HepG2 (cell line): ENCODE measurements at regions not wholly inside any gene's neighbourhood (a gene's known extent, or its start where the extent isn't known, plus 50 kb on each side); places are given as distances from the start of the nearest gene placed in this dataset.

Experiments
- CEBPG ChIP-seq: IDR thresholded peaks from 2 replicates; pipeline ENCODE4 v1.6.1; 2016
- GPN1 ChIP-seq: sonication (generic); formaldehyde crosslinking; IDR thresholded peaks from 2 replicates; pipeline ENCODE4 v1.5.1; 2020; ENCODE audit warnings: missing genetic modification reagents, borderline replicate concordance
- HINFP ChIP-seq: sonication (generic); formaldehyde crosslinking; IDR thresholded peaks from 2 replicates; pipeline ENCODE4 v1.4.0; 2020; ENCODE audit warnings: low read depth, mild to moderate bottlenecking, missing genetic modification reagents
- IKZF5 ChIP-seq: IDR thresholded peaks from 2 replicates; pipeline ENCODE4 v1.6.1; 2018; ENCODE audit warnings: missing genetic modification reagents, mild to moderate bottlenecking, missing compliant biosample characterization
- MXI1 ChIP-seq: IDR thresholded peaks from 3 replicates; pipeline ENCODE4 v1.6.1; 2012; ENCODE audit warnings: low read depth, low read length, inconsistent platforms, borderline replicate concordance
- MYNN ChIP-seq: sonication (generic); formaldehyde crosslinking; IDR thresholded peaks from 2 replicates; pipeline ENCODE4 v1.4.0; 2020; ENCODE audit warnings: mild to moderate bottlenecking, low read depth, missing genetic modification reagents
- RAD51 ChIP-seq: fragments of 450-650 bp; IDR thresholded peaks from 2 replicates; pipeline ENCODE4 v1.6.1; 2016; ENCODE audit warnings: borderline replicate concordance
- SNAPC2 ChIP-seq: sonication (generic); formaldehyde crosslinking; IDR thresholded peaks from 2 replicates; pipeline ENCODE4 v1.8.1; 2022; ENCODE audit warnings: mild to moderate bottlenecking, missing genetic modification reagents
- TBL1XR1 ChIP-seq: fragments of 150-350 bp; IDR thresholded peaks from 2 replicates; pipeline ENCODE4 v1.6.1; 2014; ENCODE audit warnings: borderline replicate concordance, low read length; ENCODE audit not compliant: partially characterized antibody
- TBX2 ChIP-seq: sonication (generic); formaldehyde crosslinking; IDR thresholded peaks from 2 replicates; pipeline ENCODE4 v1.5.0; 2020; ENCODE audit warnings: missing genetic modification reagents, mild to moderate bottlenecking, borderline replicate concordance
- TFE3 ChIP-seq: IDR thresholded peaks from 2 replicates; pipeline ENCODE4 v1.6.1; 2016
- ZNF121 ChIP-seq: sonication (generic); formaldehyde crosslinking; IDR thresholded peaks from 2 replicates; pipeline ENCODE4 v1.5.0; 2020; ENCODE audit warnings: mild to moderate bottlenecking, missing genetic modification reagents
- ZNF138 ChIP-seq: sonication (generic); formaldehyde crosslinking; IDR thresholded peaks from 2 replicates; pipeline ENCODE4 v1.5.0; 2020; ENCODE audit warnings: mild to moderate bottlenecking, low read depth, missing genetic modification reagents
- ZNF350 ChIP-seq: sonication (generic); formaldehyde crosslinking; IDR thresholded peaks from 2 replicates; pipeline ENCODE4 v1.4.0; 2020; ENCODE audit warnings: mild to moderate bottlenecking, low read depth, missing genetic modification reagents, borderline replicate concordance
- ZNF558 ChIP-seq: sonication (generic); formaldehyde crosslinking; IDR thresholded peaks from 2 replicates; pipeline ENCODE4 v1.9.0; 2022; ENCODE audit warnings: mild to moderate bottlenecking, missing genetic modification reagents, borderline replicate concordance
- ZNF746 ChIP-seq: sonication (generic); formaldehyde crosslinking; IDR thresholded peaks from 2 replicates; pipeline ENCODE4 v1.8.0; 2022; ENCODE audit warnings: mild to moderate bottlenecking, missing genetic modification reagents
- TF ChIP-seq, protein P1 (sequence below): sonication (generic); formaldehyde crosslinking; IDR thresholded peaks from 2 replicates; pipeline ENCODE4 v1.8.1; 2023; ENCODE audit warnings: mild to moderate bottlenecking, moderate library complexity, missing genetic modification reagents
- TF ChIP-seq, protein P2 (sequence below): sonication (generic); formaldehyde crosslinking; IDR thresholded peaks from 2 replicates; pipeline ENCODE4 v1.5.0; 2020; ENCODE audit warnings: mild to moderate bottlenecking, missing genetic modification reagents, borderline replicate concordance
- TF ChIP-seq, protein P3 (sequence below): IDR thresholded peaks from 2 replicates; pipeline ENCODE4 v1.6.1; 2016; ENCODE audit warnings: control low read depth

- TF ChIP-seq, protein P1, sequence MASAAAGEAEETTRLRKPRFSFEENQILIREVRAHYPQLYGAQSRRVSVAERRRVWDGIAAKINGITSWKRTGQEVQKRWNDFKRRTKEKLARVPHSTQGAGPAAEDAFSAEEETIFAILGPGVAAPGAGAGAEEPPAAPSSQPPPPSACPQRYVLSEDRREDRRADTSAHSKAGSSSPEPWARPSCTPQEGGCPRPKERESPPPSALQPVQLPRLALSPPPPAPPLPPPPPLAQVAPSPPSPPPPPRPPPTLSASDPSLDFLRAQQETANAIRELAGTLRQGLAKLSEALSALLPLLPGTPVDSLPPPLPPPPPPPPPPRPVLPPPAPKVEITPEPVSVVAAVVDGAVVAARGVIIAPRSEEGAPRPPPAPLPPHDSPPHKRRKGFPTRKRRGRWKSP (CRISPR knock-in tag), result no peak
- no peak for TF ChIP-seq ZNF138 (CRISPR knock-in tag)
- no peak; the same call in 1 of the 2 replicates for TF ChIP-seq ZNF558 (CRISPR knock-in tag)
- peak; percentile 67 for TF ChIP-seq IKZF5 (CRISPR knock-in tag)
- TF ChIP-seq GPN1, result no peak
- TF ChIP-seq, protein P2, sequence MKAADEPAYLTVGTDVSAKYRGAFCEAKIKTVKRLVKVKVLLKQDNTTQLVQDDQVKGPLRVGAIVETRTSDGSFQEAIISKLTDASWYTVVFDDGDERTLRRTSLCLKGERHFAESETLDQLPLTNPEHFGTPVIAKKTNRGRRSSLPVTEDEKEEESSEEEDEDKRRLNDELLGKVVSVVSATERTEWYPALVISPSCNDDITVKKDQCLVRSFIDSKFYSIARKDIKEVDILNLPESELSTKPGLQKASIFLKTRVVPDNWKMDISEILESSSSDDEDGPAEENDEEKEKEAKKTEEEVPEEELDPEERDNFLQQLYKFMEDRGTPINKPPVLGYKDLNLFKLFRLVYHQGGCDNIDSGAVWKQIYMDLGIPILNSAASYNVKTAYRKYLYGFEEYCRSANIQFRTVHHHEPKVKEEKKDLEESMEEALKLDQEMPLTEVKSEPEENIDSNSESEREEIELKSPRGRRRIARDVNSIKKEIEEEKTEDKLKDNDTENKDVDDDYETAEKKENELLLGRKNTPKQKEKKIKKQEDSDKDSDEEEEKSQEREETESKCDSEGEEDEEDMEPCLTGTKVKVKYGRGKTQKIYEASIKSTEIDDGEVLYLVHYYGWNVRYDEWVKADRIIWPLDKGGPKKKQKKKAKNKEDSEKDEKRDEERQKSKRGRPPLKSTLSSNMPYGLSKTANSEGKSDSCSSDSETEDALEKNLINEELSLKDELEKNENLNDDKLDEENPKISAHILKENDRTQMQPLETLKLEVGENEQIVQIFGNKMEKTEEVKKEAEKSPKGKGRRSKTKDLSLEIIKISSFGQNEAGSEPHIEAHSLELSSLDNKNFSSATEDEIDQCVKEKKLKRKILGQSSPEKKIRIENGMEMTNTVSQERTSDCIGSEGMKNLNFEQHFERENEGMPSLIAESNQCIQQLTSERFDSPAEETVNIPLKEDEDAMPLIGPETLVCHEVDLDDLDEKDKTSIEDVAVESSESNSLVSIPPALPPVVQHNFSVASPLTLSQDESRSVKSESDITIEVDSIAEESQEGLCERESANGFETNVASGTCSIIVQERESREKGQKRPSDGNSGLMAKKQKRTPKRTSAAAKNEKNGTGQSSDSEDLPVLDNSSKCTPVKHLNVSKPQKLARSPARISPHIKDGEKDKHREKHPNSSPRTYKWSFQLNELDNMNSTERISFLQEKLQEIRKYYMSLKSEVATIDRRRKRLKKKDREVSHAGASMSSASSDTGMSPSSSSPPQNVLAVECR, result peak; percentile 42; the same call in 1 of the 2 replicates
- TF ChIP-seq MXI1, result no peak
- peak; percentile 79; the same call in 1 of the 2 replicates for TF ChIP-seq TBX2 (CRISPR knock-in tag)
- TF ChIP-seq, protein P3, sequence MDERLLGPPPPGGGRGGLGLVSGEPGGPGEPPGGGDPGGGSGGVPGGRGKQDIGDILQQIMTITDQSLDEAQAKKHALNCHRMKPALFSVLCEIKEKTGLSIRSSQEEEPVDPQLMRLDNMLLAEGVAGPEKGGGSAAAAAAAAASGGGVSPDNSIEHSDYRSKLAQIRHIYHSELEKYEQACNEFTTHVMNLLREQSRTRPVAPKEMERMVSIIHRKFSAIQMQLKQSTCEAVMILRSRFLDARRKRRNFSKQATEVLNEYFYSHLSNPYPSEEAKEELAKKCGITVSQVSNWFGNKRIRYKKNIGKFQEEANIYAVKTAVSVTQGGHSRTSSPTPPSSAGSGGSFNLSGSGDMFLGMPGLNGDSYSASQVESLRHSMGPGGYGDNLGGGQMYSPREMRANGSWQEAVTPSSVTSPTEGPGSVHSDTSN (CRISPR knock-in tag), result no peak
- TF ChIP-seq TFE3 (CRISPR knock-in tag), result peak; percentile 54; the same call in 1 of the 2 replicates
- TF ChIP-seq ZNF350 (CRISPR knock-in tag), result no peak
- TF ChIP-seq SNAPC2 (CRISPR knock-in tag), result no peak
- TF ChIP-seq HINFP, result no peak
- TF ChIP-seq ZNF121 (CRISPR knock-in tag), result 0 out of 2 replicates have a peak, but pooled peaks have one; percentile 15
- TF ChIP-seq TBL1XR1, result peak; percentile 62
- TF ChIP-seq RAD51, result no peak
- TF ChIP-seq MYNN, result no peak
- peak; percentile 84; the same call in 1 of the 2 replicates for TF ChIP-seq ZNF746 (CRISPR knock-in tag)
- TF ChIP-seq CEBPG, result peak; percentile 94
These were observed 250.3 kb upstream of the PROX1 start (continued) for GRCh38 chr1:213737398-213738035.
